Limb (tissue), 2 donors: ENCODE measurements at regions not wholly inside any gene's neighbourhood (a gene's known extent, or its start where the extent isn't known, plus 50 kb on each side); places are given as distances from the start of the nearest gene placed in this dataset.
"Not testable (repeated sequence)": the region's sequence is repeated elsewhere in the genome, so short reads cannot be mapped to it uniquely, and the experiment has no call there.

Experiments used
- DNase-seq, 2 donors: peaks; one replicate each; pipeline ENCODE4 v3.0.0-alpha.2; 2016; ENCODE audit errors: extremely low spot score in 2 of 2

DNA sequence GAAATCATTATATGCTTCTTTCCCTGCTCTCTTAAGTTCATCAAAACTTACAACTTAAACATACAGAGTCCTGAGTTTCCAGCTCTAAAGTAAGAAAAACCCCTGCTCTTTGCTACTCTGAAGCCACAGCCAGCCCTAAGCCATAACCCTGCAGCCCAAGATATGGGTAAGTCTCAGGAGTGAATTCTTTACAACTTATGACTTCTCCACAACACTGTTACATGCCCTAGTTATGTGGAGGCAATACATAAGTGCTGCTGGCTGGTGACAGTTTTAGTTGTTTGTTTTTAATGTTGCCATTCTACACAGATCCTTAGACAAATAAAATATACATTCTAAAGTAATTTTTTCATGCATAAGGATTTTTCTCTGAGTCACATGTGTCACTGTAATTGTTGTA lies 100.2 kb downstream of the FBXO8 start:
- DNase-seq: no peak

GRCh38 chr4:174181827-174182226 lies 101.6 kb downstream of the FBXO8 start:
- DNase-seq: no peak

- DNase-seq: no peak
Measured at GRCh38 chr4:174177536-174177935, 105.9 kb downstream of the FBXO8 start.

DNA sequence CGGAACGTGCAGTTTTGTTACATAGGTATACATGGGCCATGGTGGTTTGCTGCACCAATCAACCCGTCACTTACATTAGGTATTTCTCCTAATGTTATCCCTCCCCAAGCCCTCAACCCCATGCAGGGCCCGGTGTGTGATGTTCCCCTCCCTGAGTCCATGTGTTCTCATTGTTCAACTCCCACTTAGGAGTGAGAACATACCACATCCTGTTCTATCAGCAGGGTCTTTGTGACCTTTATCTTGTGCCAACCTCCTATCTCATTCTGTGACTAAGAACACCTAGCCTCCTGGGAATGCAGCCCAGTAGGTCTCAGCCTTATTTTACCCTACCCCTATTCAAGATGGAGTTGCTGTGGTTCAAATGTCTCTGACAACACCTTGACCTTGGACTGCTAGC lies 107.6 kb downstream of the FBXO8 start:
- not testable (repeated sequence) for DNase-seq

- no peak for DNase-seq
Measured at GRCh38 chr4:174173360-174173759, 110.1 kb downstream of the FBXO8 start.

- no peak for DNase-seq
Measured at GRCh38 chr4:174172274-174172673, 111.2 kb downstream of the FBXO8 start.

DNA sequence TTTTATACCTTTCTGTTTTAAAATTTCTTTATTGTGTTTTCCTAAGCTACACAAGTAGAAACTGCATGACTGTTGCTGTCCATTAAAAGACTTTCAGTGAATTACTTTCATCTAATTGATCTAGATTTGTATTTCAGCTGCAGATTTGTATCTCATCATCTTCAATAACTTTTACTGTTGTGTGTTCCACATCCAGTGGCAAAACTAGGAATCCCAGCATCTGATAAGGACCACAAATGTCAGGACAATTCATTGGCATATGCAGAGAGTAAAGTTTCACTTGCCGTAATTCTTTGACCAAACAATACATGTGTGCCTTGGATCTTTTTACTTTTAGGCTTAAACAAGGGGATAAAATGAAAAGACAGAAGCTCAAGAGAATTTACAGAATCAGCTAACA lies 112.6 kb downstream of the FBXO8 start:
- DNase-seq: no peak

- DNase-seq: no peak
Measured at GRCh38 chr4:174170091-174170490, 113.4 kb downstream of the FBXO8 start.

GRCh38 chr4:174157106-174157607 lies 126.3 kb downstream of the FBXO8 start:
- no peak for DNase-seq

DNA sequence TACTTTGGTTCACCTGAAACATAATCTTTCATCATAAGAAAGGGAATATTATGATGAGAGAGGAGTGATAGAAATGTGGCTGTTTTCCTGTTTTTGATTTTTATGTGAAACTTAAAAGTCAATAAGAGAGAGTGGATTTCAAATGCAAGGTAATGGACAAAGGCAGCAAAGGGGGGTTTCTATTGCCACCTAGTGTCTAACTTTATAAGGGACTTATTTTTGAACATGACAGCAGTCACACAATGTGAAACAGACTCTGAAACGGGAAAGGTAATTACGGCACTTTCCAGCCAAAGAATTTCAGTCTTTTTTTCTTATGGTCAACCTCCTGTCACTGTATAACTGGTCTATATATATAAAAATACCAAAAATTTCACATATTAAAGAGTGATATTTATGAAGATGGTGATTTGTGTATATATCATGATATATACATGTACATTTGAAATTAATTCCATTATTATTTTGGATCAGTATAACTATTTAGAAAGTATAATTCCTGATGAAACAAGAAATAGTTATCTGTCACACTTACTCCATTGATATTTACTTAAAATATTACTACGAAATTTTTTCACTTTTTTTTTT lies 127.1 kb downstream of the FBXO8 start:
- peak in 1 of 2 donors; percentile 61 for DNase-seq

GRCh38 chr4:174154215-174154854 lies 129.1 kb downstream of the FBXO8 start:
- DNase-seq: no peak

DNA sequence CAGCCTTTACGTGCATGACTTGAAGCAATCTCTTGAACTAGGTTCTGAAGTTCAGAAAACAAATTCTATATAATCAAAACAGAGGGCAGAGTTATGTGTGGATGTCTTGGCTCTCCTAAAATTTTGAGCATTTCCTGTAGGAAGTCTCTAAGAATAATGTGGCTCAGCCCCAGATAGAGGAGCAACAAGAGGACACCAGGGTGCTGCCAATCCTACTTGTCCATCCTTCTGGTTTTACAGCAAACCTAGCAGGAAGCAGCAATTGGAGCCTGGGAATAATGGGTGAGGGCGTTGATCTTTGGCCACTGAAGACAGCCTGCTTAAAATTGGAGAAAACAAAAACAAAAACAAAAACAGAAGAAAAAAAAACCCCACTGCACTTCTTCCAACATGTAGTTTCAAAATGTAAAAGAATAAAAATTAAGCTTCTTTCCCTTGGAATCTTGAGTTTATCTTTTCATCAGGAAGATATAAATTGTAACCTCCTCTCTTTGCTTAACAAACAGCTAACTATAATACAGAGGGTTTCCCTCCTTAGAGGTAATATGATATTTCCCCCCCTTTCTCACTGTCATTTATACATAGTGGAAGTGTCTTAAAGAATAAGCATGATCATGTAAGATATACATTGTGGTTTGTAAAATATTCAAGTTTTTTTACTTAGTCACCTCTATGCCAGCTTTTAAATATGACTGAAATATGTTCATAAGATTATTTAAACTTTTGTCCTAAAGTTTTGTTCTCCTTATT lies 130.6 kb downstream of the FBXO8 start:
- DNase-seq: no peak

GRCh38 chr4:174147863-174148262 lies 135.6 kb downstream of the FBXO8 start:
- no peak for DNase-seq

DNA sequence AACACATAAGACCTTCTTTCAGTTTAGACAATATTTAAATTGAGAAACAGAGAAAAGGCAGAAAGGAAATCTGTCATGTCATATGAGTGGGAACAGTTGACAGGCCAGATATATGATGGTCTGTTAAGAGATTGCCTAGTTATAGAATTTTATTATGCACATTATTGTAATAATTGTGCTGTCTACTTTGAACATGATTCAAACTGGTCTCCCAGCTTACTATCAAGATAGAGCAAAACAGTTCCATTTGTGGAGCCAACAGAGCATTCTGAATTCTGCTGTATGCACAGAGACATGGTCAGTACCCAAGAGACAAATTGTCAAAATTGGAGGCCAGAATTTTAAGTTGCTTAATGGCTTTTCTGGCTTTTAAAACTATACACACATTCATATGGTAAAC lies 139.4 kb downstream of the FBXO8 start:
- no peak for DNase-seq

DNA sequence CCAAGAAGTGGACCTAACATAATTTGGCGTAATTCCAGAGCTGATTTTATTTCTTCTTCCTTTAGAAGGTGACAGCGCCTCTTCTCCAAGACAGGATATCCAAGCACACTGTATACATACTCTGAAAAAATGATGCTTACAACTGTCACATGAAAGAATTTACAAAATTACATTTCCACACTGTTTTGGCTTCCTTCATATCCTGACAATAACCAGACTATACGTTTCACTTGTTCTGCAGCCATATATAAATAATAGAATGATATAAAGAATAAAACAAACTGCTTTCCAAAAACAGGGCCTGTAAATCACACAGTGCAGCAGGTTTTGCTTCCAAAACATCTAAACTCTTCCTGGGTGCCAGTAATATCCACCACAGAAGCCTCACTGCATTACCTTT lies 141.6 kb downstream of the FBXO8 start:
- no peak for DNase-seq

GRCh38 chr4:174138616-174139015 lies 144.9 kb downstream of the FBXO8 start:
- DNase-seq: no peak

- DNase-seq: no peak
Measured at GRCh38 chr4:174137698-174138097, 145.8 kb downstream of the FBXO8 start.

GRCh38 chr4:174135936-174136406 lies 147.5 kb downstream of the FBXO8 start:
- no peak for DNase-seq

DNA sequence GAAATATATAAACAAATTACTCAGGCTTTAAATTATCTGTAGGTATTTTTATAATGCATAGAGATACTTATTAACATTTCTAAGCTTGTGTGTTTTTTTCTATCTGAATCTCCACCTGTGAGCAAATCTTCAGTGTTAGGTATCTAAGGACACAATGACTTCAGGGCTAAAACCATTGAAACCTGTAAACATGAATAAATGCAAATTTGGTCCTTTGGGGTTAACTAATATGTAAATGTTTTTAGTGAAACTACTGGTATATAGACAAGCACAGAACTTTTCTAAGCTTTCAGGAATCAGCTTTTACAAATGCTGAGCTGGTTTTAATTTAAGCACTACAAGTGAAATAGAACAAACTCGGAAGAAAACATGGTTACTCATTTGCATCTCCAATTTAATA lies 147.9 kb downstream of the FBXO8 start:
- no peak for DNase-seq

DNA sequence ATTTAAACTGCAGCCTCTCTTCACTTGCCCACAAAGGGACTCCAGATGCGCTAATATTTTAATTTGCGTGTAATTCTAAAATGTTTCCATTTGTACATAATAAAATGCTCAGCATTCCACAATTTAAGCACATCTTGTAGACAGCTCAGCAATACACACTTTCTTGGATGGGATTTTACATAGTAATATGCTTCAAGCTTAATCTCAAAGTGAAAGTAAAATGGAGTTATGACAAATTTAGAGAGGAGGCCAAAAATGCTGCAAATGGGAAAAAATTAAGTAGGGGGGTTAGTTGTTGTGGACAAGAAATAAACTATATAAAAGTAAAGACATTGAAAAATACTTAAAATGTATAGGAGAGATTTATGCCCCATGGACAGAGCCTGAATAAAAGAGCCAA lies 149.1 kb downstream of the FBXO8 start:
- DNase-seq: no peak

DNA sequence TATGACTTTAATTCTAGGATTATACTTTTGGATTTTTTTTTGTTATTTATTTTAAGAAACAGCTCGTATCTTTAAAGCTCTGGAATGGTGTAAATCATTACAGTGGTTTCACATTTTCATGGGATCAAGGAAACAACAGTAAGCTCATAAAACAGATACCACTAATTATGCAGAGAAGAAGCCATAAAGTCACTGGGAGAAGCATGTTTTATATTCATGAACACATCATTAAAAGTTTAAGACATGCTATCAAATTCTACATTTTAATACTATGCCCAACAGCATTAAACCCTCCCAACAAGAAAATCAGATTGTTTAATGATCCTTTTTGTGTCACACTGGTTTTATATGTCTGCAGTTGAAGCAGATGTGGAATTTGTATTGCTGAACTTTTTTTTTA lies 149.9 kb downstream of the FBXO8 start:
- DNase-seq: no peak

GRCh38 chr4:174131901-174132300 lies 151.6 kb downstream of the FBXO8 start:
- no peak for DNase-seq

DNA sequence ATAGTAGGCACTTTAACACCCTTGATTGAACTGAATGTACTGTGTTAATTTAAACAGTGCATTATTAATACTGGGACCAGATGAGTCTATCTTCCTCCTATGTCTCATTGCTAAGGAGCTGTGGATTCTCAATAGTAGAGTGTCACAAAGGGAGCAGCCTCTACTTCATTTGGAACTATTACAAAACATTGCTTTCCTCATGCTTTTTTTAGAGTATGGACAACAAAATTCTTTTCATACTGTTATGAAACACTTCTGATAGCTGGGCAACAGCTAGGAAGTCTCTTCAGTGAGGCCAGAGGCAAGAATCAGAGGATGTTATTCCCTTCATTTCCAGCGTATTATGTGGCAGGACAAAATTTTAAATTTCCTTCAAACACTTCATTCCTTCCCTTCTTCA lies 160.8 kb downstream of the FBXO8 start:
- DNase-seq: no peak
